Thyroid gland (tissue), 4 donors: ENCODE measurements at regions not wholly inside any gene's neighbourhood (a gene's known extent, or its start where the extent isn't known, plus 50 kb on each side); places are given as distances from the start of the nearest gene placed in this dataset.

Experiments used
- DNase-seq, 2 donors: peaks; one replicate each; pipeline ENCODE4 v3.0.0-alpha.2; 2019
- H3K27ac ChIP-seq, 3 donors: fragments of 200-600 bp; sonication (generic); 1 replicate in 2 of 3; 2 replicates in 1 of 3; pipeline ENCODE4 v1.5.1; 2016 to 2019; ENCODE audit warnings: mild to moderate bottlenecking in 1 of 3, moderate library complexity in 1 of 3
- H3K27me3 ChIP-seq: fragments of 200-600 bp; sonication (generic); one replicate; pipeline ENCODE4 v1.5.1; 2019
- H3K36me3 ChIP-seq, 2 donors: fragments of 200-600 bp; sonication (generic); one replicate each; pipeline ENCODE4 v1.5.1; 2016 to 2019
- H3K4me1 ChIP-seq, 2 donors: fragments of 200-600 bp; sonication (generic); one replicate each; pipeline ENCODE4 v1.5.1; 2017 to 2019
- H3K4me3 ChIP-seq, 3 donors: fragments of 200-600 bp; sonication (generic); replicated peaks in 1 of 3; 1 replicate in 2 of 3; 2 replicates in 1 of 3; pipeline ENCODE4 v1.5.1; 2016; ENCODE audit warnings: mild to moderate bottlenecking in 1 of 3
- H3K9me3 ChIP-seq: fragments of 200-600 bp; sonication (generic); one replicate; pipeline ENCODE4 v1.5.1; 2017
- CTCF ChIP-seq, 6 experiments: fragments of 200-600 bp in 3 of 6; fragments of 450-650 bp in 3 of 6; sonication (generic) in 3 of 6; IDR thresholded peaks; one replicate each; pipeline ENCODE4 v1.5.1; 2016 to 2019; ENCODE audit warnings: antibody characterized with exemption in 6 of 6, mild to moderate bottlenecking in 2 of 6, inconsistent platforms in 1 of 6, moderate library complexity in 1 of 6
- POLR2A ChIP-seq, 2 donors: fragments of 450-650 bp; IDR thresholded peaks; one replicate each; pipeline ENCODE4 v1.6.1; 2017; ENCODE audit warnings: antibody characterized with exemption in 2 of 2, mild to moderate bottlenecking in 2 of 2, moderate library complexity in 1 of 2
- WGBS, 2 donors: methylation state at CpG; one replicate each; pipeline ENCODE4 v1.1.5; 2017; 5-methylcytosine and 5-hydroxymethylcytosine counted together
- intact Hi-C: fragments of 100-400 bp; cut with DNase I; formaldehyde crosslinking; loops from one replicate; pipeline ENCODE4 v1.15.1; 2023

DNA sequence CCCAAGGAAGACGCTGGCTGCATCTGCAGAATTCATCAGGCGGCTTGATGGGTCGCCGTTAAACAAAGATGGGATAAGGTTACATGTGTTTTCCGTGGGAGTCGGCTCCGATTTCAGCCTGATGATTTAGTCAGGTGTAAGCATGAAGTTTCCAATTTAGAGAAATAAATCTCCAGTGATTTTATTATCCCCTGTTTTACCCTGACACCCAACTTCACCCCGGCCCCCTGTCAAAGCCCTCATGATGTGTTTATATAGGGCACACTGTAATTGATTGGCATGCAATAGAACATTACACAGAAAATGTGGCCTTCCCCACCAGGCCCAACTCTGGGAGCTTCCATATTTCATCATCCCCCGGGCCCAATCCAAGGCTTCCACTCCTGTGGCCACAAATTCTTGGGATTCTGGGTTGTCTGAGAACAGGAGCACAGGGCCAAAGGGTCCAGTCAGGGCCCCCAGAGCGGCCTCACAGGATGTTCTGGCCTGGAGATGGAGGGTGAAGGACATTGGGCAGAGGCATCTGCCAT lies 72.5 kb downstream of the FOXD2 start:
- no peak for DNase-seq
- Histone ChIP-seq H3K4me1 (peaks cover 4% of the 10 kb centered on the region in 2 donors), H3K27ac (no peak overlapping the region), H3K4me3 (no peak overlapping the region), H3K27me3 (peaks cover 12% of the 10 kb centered on the region), H3K9me3 (no peaks in the 10 kb centered on the region), H3K36me3 (no peaks in the 10 kb centered on the region)
- TF ChIP-seq CTCF (IDR thresholded peaks at IDR 0.05) (no peak), POLR2A (IDR thresholded peaks at IDR 0.05) (no peak)
- intact Hi-C loops, result no loop called here
- 92 to 93% methylated on average over 10 of the region's 10 CpGs for WGBS, 2 donors

DNA sequence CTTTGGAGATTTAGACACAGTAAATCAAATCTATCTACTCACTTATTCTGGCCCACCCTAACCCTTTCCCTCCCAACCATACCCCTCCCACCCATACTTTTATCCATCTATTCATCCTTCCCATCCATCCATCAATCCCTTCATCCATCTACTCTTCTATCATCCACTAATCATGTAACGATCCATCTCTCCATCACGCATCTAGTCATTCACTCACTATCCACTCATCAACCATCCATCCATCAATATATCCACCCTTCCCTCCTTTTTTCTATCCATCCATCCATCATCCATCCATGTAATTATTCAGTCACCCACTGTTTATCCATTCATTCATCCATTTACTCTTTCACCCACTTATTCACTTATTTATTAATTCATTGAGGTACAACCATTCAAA lies 74.0 kb downstream of the FOXD2 start:
- WGBS, 2 donors, result 92 to 97% methylated on average over 2 of the region's 2 CpGs
- H3K27me3 ChIP-seq, result peaks cover 12% of the 10 kb centered on the region
- no peaks in the 10 kb centered on the region for H3K9me3 ChIP-seq
- H3K4me1 ChIP-seq, result peaks cover 4% of the 10 kb centered on the region in 2 donors
- H3K4me3 ChIP-seq, result no peak overlapping the region
- no peak overlapping the region for H3K27ac ChIP-seq
- DNase-seq, result no peak
- no peaks in the 10 kb centered on the region for H3K36me3 ChIP-seq
- intact Hi-C loops, result no loop called here
- TF ChIP-seq POLR2A (IDR thresholded peaks at IDR 0.05) (no peak), CTCF (IDR thresholded peaks at IDR 0.05) (no peak)

DNA sequence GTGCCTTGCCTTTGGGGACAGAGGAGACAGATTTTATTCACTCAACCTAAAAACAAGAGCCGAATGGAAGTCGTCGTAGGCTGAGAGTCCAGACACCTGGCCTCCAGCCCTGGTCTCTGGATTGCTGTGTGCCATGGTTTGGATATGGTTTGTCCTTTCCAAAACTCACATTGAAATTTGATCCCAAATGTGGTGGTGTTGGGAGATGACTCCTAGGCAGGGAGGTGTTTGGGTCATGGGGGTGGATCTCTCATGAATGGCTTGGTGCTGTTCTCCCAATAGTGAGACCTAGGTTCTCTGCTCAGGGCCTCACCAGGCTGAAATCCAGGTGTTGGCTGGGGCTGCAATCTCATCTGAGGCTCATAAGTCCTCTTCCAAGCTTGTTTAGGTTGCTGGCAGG lies 75.5 kb downstream of the FOXD2 start:
- TF ChIP-seq CTCF (IDR thresholded peaks at IDR 0.05) (no peak), POLR2A (IDR thresholded peaks at IDR 0.05) (no peak)
- no peak overlapping the region for H3K4me3 ChIP-seq
- no peaks in the 10 kb centered on the region for H3K27me3 ChIP-seq
- H3K36me3 ChIP-seq, result no peaks in the 10 kb centered on the region
- H3K27ac ChIP-seq, result no peak overlapping the region
- H3K4me1 ChIP-seq, result peaks cover 2% of the 10 kb centered on the region in 2 donors
- intact Hi-C loops, result no loop called here
- no peaks in the 10 kb centered on the region for H3K9me3 ChIP-seq
- DNase-seq, result no peak
- WGBS, 2 donors, result 81 to 87% methylated on average over 3 of the region's 3 CpGs

DNA sequence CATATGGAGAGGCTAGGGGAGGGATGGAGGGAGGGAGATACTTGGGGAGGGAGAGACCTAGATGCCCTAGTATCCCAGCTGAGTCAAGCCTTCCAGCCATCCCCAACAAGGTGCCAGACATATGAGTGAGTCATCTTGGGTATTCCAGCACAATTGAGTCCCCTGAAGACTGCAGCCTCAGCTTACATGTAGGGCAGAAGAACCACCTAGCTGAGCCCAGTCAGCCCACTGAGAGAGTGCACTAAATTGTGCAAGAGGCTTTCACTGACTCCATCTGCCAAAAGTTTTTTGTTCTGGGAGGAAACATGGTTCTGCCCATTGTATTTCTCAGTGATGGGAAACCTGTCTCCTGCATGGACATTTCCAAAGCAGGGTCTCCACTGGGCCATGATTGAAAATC lies 76.4 kb downstream of the FOXD2 start:
- Histone ChIP-seq H3K4me1 (no peaks in the 10 kb centered on the region), H3K36me3 (no peaks in the 10 kb centered on the region), H3K27ac (no peak overlapping the region), H3K4me3 (no peak overlapping the region), H3K27me3 (no peaks in the 10 kb centered on the region), H3K9me3 (no peaks in the 10 kb centered on the region)
- no peak for TF ChIP-seq POLR2A (IDR thresholded peaks at IDR 0.05)
- no peak for TF ChIP-seq CTCF (IDR thresholded peaks at IDR 0.05)
- DNase-seq, result no peak
- intact Hi-C loops, result no loop called here

DNA sequence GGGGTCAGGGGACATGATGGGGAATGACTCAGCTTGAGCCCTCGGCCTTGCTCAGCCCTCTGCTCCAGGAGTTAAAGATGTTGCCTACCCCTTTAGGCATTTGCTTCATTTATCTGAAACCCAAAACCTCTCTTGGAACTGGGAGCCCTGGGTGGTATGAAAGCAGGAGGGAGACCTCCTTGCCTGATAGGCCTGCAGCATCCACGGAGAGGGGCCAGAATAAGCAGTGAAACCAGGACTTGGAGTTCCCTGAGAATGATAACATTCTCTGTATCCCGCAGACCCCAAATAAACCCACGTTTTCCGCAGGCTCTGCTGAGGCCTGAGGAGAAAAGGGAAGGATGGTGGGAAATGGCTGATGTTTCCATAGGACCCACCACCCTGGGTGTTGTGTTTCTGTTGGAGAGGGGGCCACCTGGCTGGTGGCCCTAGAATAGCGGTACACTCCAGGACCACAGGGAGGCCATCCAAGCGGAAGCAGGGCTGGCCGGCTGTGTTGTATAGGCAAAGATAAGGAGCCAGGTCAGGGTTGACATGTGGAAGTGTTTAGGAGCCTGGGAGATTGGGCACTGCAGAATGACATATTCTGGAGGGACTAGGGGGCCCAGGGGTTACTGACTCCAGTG lies 77.4 kb downstream of the FOXD2 start:
- DNase-seq, result no peak
- H3K36me3 ChIP-seq, result no peaks in the 10 kb centered on the region
- intact Hi-C loops, result no loop called here
- no peaks in the 10 kb centered on the region for H3K27me3 ChIP-seq
- no peak overlapping the region for H3K4me3 ChIP-seq
- H3K9me3 ChIP-seq, result no peaks in the 10 kb centered on the region
- H3K4me1 ChIP-seq, result no peaks in the 10 kb centered on the region
- TF ChIP-seq POLR2A (IDR thresholded peaks at IDR 0.05) (no peak), CTCF (IDR thresholded peaks at IDR 0.05) (no peak)
- no peak overlapping the region for H3K27ac ChIP-seq
- WGBS, 2 donors, result 70 to 80% methylated on average over 8 of the region's 8 CpGs
